Transverse colon (tissue), 4 donors: ENCODE measurements at regions not wholly inside any gene's neighbourhood (a gene's known extent, or its start where the extent isn't known, plus 50 kb on each side); places are given as distances from the start of the nearest gene placed in this dataset.

Experiments used
- DNase-seq: peaks from one replicate; pipeline ENCODE4 v3.0.0-alpha.2; 2019
- H3K27ac ChIP-seq, 4 donors: fragments of 200-600 bp; sonication (generic); 2 replicates each; pipeline ENCODE4 v1.5.1; 2016 to 2018; ENCODE audit warnings: inconsistent platforms in 4 of 4
- H3K27me3 ChIP-seq: fragments of 200-600 bp; sonication (generic); 2 replicates; pipeline ENCODE4 v1.5.1; 2017; ENCODE audit warnings: inconsistent platforms
- H3K36me3 ChIP-seq, 4 donors: fragments of 200-600 bp; sonication (generic); 2 replicates each; pipeline ENCODE4 v1.5.1; 2017 to 2019; ENCODE audit warnings: inconsistent platforms in 4 of 4
- H3K4me1 ChIP-seq, 4 donors: fragments of 200-600 bp; sonication (generic); 2 replicates each; pipeline ENCODE4 v1.5.1; 2017 to 2020; ENCODE audit warnings: inconsistent platforms in 4 of 4
- H3K4me3 ChIP-seq, 4 donors: fragments of 200-600 bp; sonication (generic); 1 replicate in 1 of 4; 2 replicates in 3 of 4; pipeline versions ENCODE4 v1.5.1 to v1.6.1; 2017 to 2019; ENCODE audit warnings: inconsistent platforms in 4 of 4
- H3K9me3 ChIP-seq, 2 donors: fragments of 200-600 bp; sonication (generic); 2 replicates each; pipeline ENCODE4 v1.5.1; 2017 to 2019; ENCODE audit warnings: inconsistent platforms in 2 of 2
- EP300 ChIP-seq: sonication (generic); formaldehyde crosslinking; IDR thresholded peaks from one replicate; pipeline ENCODE4 v1.6.1; 2017; ENCODE audit warnings: antibody characterized with exemption, low read depth
- POLR2A ChIP-seq: fragments of 450-650 bp; IDR thresholded peaks from one replicate; pipeline ENCODE4 v1.6.1; 2016; ENCODE audit warnings: antibody characterized with exemption, mild to moderate bottlenecking, moderate library complexity
- POLR2AphosphoS5 ChIP-seq, 3 donors: sonication (generic); formaldehyde crosslinking; IDR thresholded peaks; one replicate each; pipeline ENCODE4 v1.6.1; 2016; ENCODE audit warnings: antibody characterized with exemption in 3 of 3
- WGBS, 2 donors: methylation state at CpG; one replicate each; pipeline ENCODE4 v1.1.5; 2018; ENCODE audit warnings: low coverage in 1 of 2; 5-methylcytosine and 5-hydroxymethylcytosine counted together
- in situ Hi-C, 4 donors: fragments of 200-750 bp; cut with MboI; loops; one replicate each; pipeline versions ENCODE4 v1.15.0 to v1.15.1; 2017; ENCODE audit warnings: low sequenced_read_pairs in 3 of 4, low pct_ligation_motif_present in 1 of 4, low pct_unique_long_range_greater_than_20kb in 1 of 4
- intact Hi-C: fragments of 100-400 bp; cut with DNase I; formaldehyde crosslinking; loops from one replicate; pipeline ENCODE4 v1.15.1; 2023; ENCODE audit warnings: low total_unique reads
- TF ChIP-seq, protein P1 (sequence below), 5 experiments: fragments of 200-600 bp in 3 of 5; fragments of 450-650 bp in 2 of 5; sonication (generic) in 3 of 5; IDR thresholded peaks; 1 replicate in 2 of 5; 2 replicates in 3 of 5; pipeline ENCODE4 v1.5.1; 2016 to 2017; ENCODE audit warnings: antibody characterized with exemption in 5 of 5, inconsistent platforms in 3 of 5, mild to moderate bottlenecking in 2 of 5, moderate library complexity in 1 of 5

GRCh38 chr13:58324161-58324560 is 692.6 kb downstream of the PCDH17 start:
- TF ChIP-seq EP300 (no peak), POLR2A (no peak), POLR2AphosphoS5 (IDR thresholded peaks at IDR 0.05) (no peak)
- TF ChIP-seq, protein P1, sequence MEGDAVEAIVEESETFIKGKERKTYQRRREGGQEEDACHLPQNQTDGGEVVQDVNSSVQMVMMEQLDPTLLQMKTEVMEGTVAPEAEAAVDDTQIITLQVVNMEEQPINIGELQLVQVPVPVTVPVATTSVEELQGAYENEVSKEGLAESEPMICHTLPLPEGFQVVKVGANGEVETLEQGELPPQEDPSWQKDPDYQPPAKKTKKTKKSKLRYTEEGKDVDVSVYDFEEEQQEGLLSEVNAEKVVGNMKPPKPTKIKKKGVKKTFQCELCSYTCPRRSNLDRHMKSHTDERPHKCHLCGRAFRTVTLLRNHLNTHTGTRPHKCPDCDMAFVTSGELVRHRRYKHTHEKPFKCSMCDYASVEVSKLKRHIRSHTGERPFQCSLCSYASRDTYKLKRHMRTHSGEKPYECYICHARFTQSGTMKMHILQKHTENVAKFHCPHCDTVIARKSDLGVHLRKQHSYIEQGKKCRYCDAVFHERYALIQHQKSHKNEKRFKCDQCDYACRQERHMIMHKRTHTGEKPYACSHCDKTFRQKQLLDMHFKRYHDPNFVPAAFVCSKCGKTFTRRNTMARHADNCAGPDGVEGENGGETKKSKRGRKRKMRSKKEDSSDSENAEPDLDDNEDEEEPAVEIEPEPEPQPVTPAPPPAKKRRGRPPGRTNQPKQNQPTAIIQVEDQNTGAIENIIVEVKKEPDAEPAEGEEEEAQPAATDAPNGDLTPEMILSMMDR (IDR thresholded peaks at IDR 0.05), result no peak
- H3K36me3 ChIP-seq, result no peaks in the 10 kb centered on the region
- intact Hi-C loops (no loop called here), in situ Hi-C loops (no loop called here)
- no peak overlapping the region for H3K27ac ChIP-seq
- H3K9me3 ChIP-seq, result peaks cover 0 to 3% of the 10 kb centered on the region in 2 donors
- no peak overlapping the region for H3K4me3 ChIP-seq
- no peak for DNase-seq
- no peaks in the 10 kb centered on the region for H3K27me3 ChIP-seq
- no peaks in the 10 kb centered on the region for H3K4me1 ChIP-seq

- in situ Hi-C loops, result no loop called here
- DNase-seq, result no peak
- WGBS, 2 donors, result 20 to 71% methylated on average over 1 to 5 of the region's 5 CpGs
These were observed 698.2 kb downstream of the PCDH17 start for GRCh38 chr13:58329746-58330145.

GRCh38 chr13:58340895-58341294 is 709.4 kb downstream of the PCDH17 start:
- DNase-seq, result no peak
- peaks cover 5% of the 10 kb centered on the region in 2 donors for H3K9me3 ChIP-seq
- TF ChIP-seq, protein P1 (IDR thresholded peaks at IDR 0.05), result no peak
- TF ChIP-seq EP300 (no peak), POLR2AphosphoS5 (IDR thresholded peaks at IDR 0.05) (no peak), POLR2A (no peak)
- in situ Hi-C loops, result no loop called here
- no peaks in the 10 kb centered on the region for H3K36me3 ChIP-seq
- intact Hi-C loops, result no loop called here
- no peaks in the 10 kb centered on the region for H3K4me1 ChIP-seq
- H3K27me3 ChIP-seq, result no peaks in the 10 kb centered on the region
- no peak overlapping the region for H3K4me3 ChIP-seq
- H3K27ac ChIP-seq, result no peak overlapping the region

More at GRCh38 chr13:58329746-58330145, 698.2 kb downstream of the PCDH17 start:
- Histone ChIP-seq H3K27ac (no peak overlapping the region), H3K4me1 (no peaks in the 10 kb centered on the region), H3K9me3 (no peaks in the 10 kb centered on the region), H3K27me3 (no peaks in the 10 kb centered on the region), H3K4me3 (no peak overlapping the region), H3K36me3 (no peaks in the 10 kb centered on the region)
- TF ChIP-seq POLR2A (no peak), EP300 (no peak), POLR2AphosphoS5 (IDR thresholded peaks at IDR 0.05) (no peak)
- TF ChIP-seq, protein P1 (IDR thresholded peaks at IDR 0.05), result no peak
- intact Hi-C loops, result no loop called here

GRCh38 chr13:58341318-58341717 is 709.8 kb downstream of the PCDH17 start:
- in situ Hi-C loops, result no loop called here
- peaks cover 5% of the 10 kb centered on the region in 2 donors for H3K9me3 ChIP-seq
- no peaks in the 10 kb centered on the region for H3K36me3 ChIP-seq
- DNase-seq, result no peak
- no peaks in the 10 kb centered on the region for H3K4me1 ChIP-seq
- no peak overlapping the region for H3K27ac ChIP-seq
- intact Hi-C loops, result no loop called here
- H3K27me3 ChIP-seq, result no peaks in the 10 kb centered on the region
- WGBS, 2 donors, result 83% methylated on average over 1 of the region's 1 CpG
- TF ChIP-seq POLR2A (no peak), EP300 (no peak), POLR2AphosphoS5 (IDR thresholded peaks at IDR 0.05) (no peak)
- TF ChIP-seq, protein P1 (IDR thresholded peaks at IDR 0.05), result no peak
- no peak overlapping the region for H3K4me3 ChIP-seq
